HG02623 (cell line): ENCODE measurements at regions not wholly inside any gene's neighbourhood (a gene's known extent, or its start where the extent isn't known, plus 50 kb on each side); places are given as distances from the start of the nearest gene placed in this dataset.
"Not testable (repeated sequence)": the region's sequence is repeated elsewhere in the genome, so short reads cannot be mapped to it uniquely, and the experiment has no call there.

ENCODE experiments used
- ATAC-seq: cut with Tn5 transposase; IDR thresholded peaks from one replicate; pipeline ENCODE4 v1.9.1; 2021; ENCODE audit warnings: moderate library complexity; ENCODE audit not compliant: unreplicated experiment

GRCh38 chr7:49579408-49579807 lies 194.0 kb upstream of the VWC2 start:
- no peak for ATAC-seq

- ATAC-seq, result no peak
Measured at GRCh38 chr7:49580000-49580399, 193.4 kb upstream of the VWC2 start.

DNA sequence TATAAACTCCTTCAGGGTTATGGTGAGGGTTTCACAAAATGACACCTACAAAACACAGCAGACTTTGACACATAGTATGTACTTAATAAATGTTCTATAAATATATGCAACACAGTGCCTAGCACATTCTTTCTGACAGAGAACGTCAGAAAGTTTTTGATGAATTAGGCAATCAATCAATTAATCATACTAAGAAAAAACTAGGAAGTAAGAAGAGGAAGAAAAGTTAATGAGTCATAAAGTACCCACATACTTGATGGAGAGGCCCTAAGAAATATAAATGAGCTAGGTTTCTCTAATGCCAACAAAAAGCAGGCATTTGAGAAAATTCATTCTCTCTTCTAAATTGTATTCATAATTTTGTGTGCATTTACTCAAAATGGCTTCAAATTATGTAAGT lies 192.7 kb upstream of the VWC2 start:
- ATAC-seq, result no peak

- ATAC-seq, result no peak
Measured at GRCh38 chr7:49583440-49583839, 190.0 kb upstream of the VWC2 start.

DNA sequence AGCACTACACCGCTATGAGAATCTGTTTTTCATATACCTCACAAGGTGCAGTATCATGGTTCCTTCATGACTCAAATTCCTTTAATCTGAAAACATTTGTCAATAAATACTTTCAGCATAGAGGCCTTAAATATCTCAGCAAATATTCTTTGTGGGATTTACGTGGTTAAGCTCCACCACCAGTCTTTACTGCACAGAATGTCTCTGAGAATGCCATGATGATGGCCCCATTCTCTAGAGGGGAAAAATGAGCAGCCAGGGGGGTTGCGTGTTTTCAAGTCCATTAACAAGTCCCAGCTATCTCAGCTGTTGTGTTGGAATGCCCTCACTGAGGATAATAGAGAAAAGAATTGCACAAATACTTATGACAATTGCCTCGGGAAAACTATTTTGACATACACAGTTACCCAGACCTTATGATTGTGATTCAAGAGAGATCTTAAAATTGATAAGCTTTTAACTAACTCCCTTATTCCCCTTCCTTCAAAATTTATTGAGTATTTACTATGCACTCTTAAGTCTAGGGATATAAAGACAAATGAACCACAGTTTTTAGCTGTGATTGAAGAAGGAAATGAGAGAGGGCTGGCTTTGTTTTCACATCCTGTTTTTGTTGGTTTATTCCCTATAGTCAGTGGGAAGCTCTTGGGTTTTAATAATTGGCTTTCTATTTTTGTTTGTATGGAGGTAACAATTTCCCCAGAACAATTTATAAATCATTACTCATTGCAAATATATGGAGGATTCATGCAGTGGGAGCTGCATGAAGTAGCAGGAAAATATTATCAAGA lies 176.5 kb upstream of the VWC2 start:
- ATAC-seq, result no peak

GRCh38 chr7:49597805-49598204 lies 175.6 kb upstream of the VWC2 start:
- no peak for ATAC-seq

GRCh38 chr7:49611951-49612350 lies 161.5 kb upstream of the VWC2 start:
- no peak for ATAC-seq

- ATAC-seq, result no peak
Measured at GRCh38 chr7:49613759-49614158, 159.7 kb upstream of the VWC2 start.

- ATAC-seq, result not testable (repeated sequence)
Measured at GRCh38 chr7:49614974-49615373, 158.5 kb upstream of the VWC2 start.

DNA sequence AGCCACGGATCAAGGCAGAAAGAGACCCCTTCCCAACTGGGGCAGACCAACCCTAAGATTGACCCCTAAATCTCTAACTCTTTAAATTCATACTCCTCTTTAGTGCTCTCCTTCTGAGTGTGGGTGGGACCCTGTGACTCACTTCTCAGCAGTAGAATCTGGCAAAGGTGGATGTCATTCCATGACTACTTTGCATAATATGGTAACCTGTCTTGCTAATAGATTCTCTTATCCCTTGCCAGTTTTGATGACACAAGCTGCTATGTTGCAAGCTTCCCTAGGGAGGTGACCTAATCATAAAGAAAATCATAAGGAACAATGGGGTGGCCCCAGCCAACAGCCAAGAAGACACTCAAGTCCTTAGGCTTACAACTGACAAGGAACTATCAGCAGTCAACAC lies 155.4 kb upstream of the VWC2 start:
- no peak for ATAC-seq

GRCh38 chr7:49623943-49624342 lies 149.5 kb upstream of the VWC2 start:
- ATAC-seq, result no peak

DNA sequence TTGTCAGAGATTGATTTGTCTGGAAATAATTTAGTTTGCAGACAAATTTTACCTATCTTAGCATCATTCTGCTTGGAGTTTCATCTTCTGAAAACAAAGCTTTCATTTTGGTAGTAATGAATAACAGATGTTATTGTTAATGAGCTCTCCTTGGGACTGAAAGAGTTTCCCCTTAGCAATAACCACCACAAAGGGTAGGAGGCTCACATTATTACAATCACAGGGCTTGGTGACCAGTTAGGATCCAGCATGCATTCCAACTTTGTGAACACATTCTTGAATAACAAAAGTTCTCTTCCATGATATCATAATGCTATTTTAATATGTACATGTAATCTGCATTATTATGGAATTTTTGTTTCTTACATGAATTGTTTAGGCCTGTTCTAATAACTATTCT lies 148.8 kb upstream of the VWC2 start:
- ATAC-seq, result no peak

DNA sequence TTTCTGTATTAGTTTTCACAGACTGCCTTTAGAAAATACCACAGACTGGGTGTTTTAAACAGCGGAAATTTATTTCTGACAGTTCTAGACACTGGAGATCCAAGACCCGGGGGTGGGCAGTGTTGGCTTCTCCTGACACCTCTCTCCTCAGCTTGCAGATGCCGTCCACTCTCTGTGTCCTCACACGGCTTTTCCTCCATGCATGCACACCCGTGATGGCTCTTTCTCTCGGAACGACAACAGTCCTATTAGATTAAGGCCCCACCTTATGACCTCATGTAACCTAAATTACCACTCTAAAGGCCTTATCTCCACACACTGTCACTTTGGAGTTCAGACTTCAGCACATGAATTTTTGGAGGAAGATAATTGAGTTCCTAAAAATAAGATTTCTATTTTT lies 142.9 kb upstream of the VWC2 start:
- no peak for ATAC-seq

DNA sequence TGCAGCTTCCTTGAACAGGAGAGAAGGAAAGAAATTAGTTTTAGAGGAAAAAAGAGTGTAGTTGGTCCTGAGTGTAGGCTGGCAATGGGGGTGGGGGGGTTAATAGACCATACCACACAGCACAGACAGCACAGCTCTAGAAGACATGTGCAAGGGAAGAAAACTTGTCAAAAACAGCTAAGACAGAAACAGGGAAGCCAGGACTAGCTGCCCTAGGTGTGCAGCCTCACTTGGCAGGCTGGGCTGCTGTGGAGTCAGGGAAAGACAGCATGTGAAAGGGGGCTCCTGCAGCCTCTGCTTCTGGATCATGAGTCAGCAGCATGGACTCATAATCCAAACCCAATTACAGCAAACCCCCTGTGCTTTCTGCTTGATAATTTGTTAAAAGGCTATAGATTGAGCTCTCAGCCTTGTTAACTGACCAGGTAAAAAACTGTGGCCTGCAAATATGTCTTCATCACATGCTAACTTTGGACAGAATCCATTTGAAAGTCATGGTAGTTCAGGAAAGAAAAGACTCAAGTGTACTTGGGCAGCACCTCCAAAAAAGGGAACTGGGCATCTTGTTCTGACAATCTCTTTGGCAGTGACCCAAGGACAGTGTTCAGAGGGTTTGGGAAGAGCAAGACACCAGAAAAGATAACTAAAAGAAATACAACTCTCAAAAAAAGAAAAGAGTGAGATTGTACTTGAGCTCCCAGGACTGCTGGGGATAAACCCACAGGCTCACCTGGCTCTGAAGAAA lies 142.2 kb upstream of the VWC2 start:
- no peak for ATAC-seq

DNA sequence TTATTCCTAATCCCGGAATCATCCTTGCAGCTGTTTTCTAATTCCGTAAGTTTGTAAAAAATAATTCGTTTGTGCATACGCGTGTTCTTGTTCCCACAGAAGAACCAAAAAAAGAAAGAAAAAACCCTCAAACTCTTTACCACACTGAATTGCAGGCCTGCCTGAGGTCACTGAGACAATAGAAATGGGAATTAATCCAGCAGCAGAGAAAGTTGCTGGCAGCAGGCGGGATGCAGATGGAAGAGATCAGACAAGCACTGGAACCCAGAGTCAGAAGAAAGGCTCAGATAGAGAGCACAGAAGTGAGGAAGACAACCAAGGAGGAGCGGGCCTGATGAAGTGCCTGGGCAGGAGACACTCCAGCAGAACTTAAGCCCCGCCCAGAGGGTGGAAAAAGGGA lies 141.5 kb upstream of the VWC2 start:
- ATAC-seq, result no peak

- no peak for ATAC-seq
Measured at GRCh38 chr7:49635800-49636199, 137.6 kb upstream of the VWC2 start.

DNA sequence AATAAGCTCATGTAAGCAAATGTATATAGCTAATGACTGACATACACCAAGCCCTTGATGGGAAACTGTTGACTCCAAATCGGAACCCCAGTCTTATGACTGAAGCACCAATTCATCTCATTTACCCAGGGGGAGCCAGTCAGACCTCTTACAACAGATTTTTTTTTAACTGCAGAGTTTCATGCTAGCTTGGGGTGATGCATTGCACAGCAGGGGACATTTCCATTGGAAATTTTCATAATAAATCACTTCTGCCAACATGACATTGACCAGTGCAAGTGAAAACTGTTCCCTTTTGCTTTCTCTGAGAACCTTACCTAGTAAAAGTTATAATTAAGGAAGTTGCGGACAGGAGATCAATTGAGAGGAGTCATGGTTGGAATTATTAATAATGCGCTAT lies 137.0 kb upstream of the VWC2 start:
- no peak for ATAC-seq

DNA sequence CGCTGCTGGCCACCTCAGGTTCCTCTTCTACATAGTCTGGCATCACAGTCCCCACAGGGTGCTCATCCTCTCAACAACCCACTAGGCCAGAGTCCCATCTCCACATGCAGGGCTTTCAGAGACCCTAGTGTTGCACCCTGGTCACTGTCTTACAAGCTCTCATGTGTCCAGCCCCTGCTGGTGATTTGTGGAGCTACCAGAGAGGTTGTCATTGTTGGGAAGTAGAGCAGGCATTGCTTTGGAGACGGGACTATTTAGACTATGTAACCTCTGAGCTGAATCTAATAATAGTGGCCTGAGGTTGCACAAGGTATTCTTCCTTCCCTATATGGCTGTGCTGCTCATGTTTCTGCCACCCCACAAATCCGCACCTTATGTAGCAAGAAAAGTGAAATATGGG lies 135.3 kb upstream of the VWC2 start:
- ATAC-seq, result no peak

DNA sequence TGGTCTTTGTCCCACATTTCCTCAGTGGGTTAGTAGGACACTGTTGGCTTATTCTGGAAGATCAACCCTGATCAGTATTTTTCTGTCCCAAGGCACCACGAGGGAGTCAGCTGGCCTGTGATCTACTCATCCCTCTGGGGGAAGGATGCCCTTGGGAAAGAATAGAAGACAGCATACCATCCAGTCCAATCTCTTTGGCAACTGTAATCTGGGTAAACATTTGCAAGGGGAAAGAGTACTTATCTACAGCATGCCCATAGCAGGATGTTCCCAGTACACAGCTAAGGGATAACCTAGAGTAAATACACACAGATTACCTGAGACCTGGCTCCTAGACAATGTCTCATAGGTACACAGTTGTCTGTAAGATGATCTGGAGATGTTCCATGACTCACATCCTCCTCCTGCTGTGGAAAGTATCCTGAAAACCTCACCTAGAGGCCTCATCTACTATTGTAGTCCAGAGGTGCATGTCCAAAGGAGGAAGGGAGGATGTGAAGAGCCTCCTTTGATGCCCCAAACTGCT lies 134.3 kb upstream of the VWC2 start:
- no peak for ATAC-seq

DNA sequence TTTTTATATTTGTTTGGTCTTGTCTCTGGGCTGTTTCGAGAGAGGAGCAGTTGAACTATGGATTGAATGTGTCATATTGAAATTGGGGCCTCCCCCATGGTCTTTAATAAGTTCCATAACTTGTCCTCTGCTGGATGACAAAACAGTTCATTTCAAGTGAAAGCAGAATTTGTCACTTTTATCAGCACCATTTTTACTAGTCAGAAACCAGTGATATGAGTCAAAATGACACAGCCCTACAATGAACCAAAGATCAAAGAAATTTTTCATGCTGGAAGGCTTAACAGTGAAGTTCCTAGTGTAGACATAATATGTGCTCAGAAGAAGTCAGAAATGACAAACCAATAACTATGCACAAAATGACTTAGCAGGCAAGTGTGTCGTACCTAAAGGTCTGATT lies 133.6 kb upstream of the VWC2 start:
- ATAC-seq, result no peak

DNA sequence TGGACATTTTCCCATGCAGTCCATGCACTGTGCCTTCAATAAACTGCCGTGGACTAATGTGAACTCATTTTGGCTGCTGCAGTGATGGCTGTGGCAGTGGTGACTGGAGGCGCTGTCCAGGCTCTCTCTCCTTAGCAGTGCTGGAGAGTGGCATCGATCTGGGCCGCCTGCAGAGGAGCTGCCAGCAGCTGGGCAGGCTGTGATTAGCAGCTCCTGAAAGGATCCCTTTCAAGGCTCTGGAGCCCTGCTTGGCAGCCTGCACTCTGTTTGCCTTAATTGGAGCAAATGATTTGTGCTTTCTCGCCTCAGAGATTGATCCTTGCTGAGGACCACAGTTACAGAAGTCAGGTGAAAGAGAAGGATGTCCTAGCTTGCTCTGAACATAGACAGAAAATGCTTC lies 130.1 kb upstream of the VWC2 start:
- ATAC-seq, result no peak

DNA sequence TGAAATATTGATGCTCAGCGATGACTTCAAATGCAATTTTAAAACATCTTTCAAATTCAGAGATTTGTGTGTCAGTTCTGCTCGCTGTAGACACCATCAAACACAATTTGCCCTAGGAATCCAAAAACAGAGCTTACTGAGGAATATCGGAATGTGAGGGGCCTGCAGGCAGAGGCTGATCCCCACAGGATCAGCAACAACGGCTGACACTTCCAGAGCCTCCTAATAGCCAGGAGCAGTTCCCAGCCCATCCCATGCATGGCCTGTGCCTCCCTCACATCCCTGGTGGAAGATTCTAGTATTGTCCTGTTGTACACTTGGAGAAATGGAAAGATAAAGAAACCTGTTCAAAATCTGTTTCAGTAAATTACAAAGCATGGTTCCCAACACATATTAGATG lies 129.7 kb upstream of the VWC2 start:
- no peak for ATAC-seq
